Natural killer cell (primary cell): ENCODE measurements at regions not wholly inside any gene's neighbourhood (a gene's known extent, or its start where the extent isn't known, plus 50 kb on each side); places are given as distances from the start of the nearest gene placed in this dataset.

ENCODE experiments used
- ATAC-seq, 3 donors: fragments of 150-1000 bp in 2 of 3; fragments of 200-7000 bp in 1 of 3; cut with Tn5 transposase; 1 replicate in 1 of 3; 2 replicates in 2 of 3; pipeline ENCODE4 v1.10.0; 2021; ENCODE audit warnings: mild to moderate bottlenecking in 2 of 3, moderate library complexity in 2 of 3
- DNase-seq, 2 donors: peaks; one replicate each; pipeline versions ENCODE4 v3.0.0 to v3.0.0-alpha.2; 2013 to 2021; ENCODE audit warnings: mixed read lengths in 1 of 2
- H3K27ac ChIP-seq: one replicate; pipeline ENCODE4 v1.5.1; 2013; ENCODE audit warnings: mild to moderate bottlenecking, low read length
- H3K27me3 ChIP-seq: one replicate; pipeline ENCODE4 v1.6.1; 2013; ENCODE audit warnings: low read length; ENCODE audit not compliant: control insufficient read depth, insufficient read depth
- H3K36me3 ChIP-seq: one replicate; pipeline ENCODE4 v1.6.1; 2013; ENCODE audit warnings: low read length; ENCODE audit not compliant: control insufficient read depth, insufficient read depth
- H3K4me1 ChIP-seq: one replicate; pipeline ENCODE4 v1.6.1; 2013; ENCODE audit warnings: low read length; ENCODE audit not compliant: control insufficient read depth, insufficient read depth
- H3K4me3 ChIP-seq: one replicate; pipeline ENCODE4 v1.5.1; 2013; ENCODE audit warnings: low read length
- H3K9me3 ChIP-seq: one replicate; pipeline ENCODE4 v1.6.1; 2013; ENCODE audit warnings: low read length; ENCODE audit not compliant: control insufficient read depth, insufficient read depth
- H3K27ac Mint-ChIP-seq, 2 donors: one replicate each; pipeline ENCODE4 v1.8.0; 2022; ENCODE audit warnings: mild to moderate bottlenecking in 2 of 2, mixed read lengths in 2 of 2, moderate library complexity in 1 of 2
- H3K27me3 Mint-ChIP-seq, 2 donors: one replicate each; pipeline ENCODE4 v1.8.0; 2022; ENCODE audit warnings: low read depth in 2 of 2, mixed read lengths in 2 of 2
- H3K36me3 Mint-ChIP-seq: one replicate; pipeline ENCODE4 v1.8.0; 2022; ENCODE audit warnings: mixed read lengths
- H3K4me1 Mint-ChIP-seq, 2 donors: one replicate each; pipeline ENCODE4 v1.8.0; 2022; ENCODE audit warnings: mixed read lengths in 2 of 2
- H3K4me3 Mint-ChIP-seq: one replicate; pipeline ENCODE4 v1.8.0; 2022; ENCODE audit warnings: mild to moderate bottlenecking, moderate library complexity, mixed read lengths
- H3K9me3 Mint-ChIP-seq, 2 donors: one replicate each; pipeline ENCODE4 v1.8.0; 2022; ENCODE audit warnings: mixed read lengths in 2 of 2
- WGBS: methylation state at CpG from one replicate; pipeline ENCODE4 v1.1.7; 2013; ENCODE audit warnings: missing lambda C conversion rate; ENCODE audit not compliant: insufficient coverage; 5-methylcytosine and 5-hydroxymethylcytosine counted together
- intact Hi-C: fragments of 100-400 bp; cut with micrococcal nuclease; formaldehyde crosslinking; loops from one replicate; pipeline ENCODE4 v1.14.2; 2022
- TF ChIP-seq, protein P1 (sequence below): fragments of 200-600 bp; IDR thresholded peaks from one replicate; pipeline ENCODE4 v1.8.0; 2022; ENCODE audit warnings: antibody characterized with exemption

DNA sequence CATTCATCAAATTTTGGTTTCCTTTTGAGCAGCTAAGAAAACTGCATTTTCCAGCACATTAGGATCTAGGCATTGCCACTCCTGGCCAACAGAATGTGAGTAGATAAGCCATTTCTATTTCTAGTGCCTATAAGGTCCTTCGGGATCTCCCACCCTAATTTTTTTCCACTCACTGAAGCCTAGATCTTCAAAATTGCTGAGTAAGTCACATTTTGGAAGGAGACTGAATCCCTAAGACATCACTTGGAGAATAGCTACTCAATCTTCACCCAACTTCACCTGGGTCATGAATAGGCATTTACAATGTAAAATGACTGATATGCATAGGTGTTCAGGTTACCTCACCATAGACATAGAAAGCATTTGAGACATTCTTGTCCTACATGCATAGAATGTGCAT, 548.1 kb upstream of the GYPC start:
- DNase-seq, result no peak
- Histone ChIP-seq H3K36me3 (no peaks in the 10 kb centered on the region), H3K27ac (no peak overlapping the region), H3K4me3 (no peak overlapping the region), H3K9me3 (no peaks in the 10 kb centered on the region), H3K27me3 (no peaks in the 10 kb centered on the region), H3K4me1 (no peaks in the 10 kb centered on the region)
- ATAC-seq, result no peak
- 100% methylated on average over 1 of the region's 1 CpG for whole genome bisulfite sequencing
- Mint-ChIP-seq H3K9me3 (peaks cover 8 to 15% of the 10 kb centered on the region in 2 donors), H3K27me3 (no peaks in the 10 kb centered on the region), H3K27ac (no peak overlapping the region), H3K36me3 (no peaks in the 10 kb centered on the region), H3K4me3 (no peak overlapping the region), H3K4me1 (no peaks in the 10 kb centered on the region)
- TF ChIP-seq, protein P1, sequence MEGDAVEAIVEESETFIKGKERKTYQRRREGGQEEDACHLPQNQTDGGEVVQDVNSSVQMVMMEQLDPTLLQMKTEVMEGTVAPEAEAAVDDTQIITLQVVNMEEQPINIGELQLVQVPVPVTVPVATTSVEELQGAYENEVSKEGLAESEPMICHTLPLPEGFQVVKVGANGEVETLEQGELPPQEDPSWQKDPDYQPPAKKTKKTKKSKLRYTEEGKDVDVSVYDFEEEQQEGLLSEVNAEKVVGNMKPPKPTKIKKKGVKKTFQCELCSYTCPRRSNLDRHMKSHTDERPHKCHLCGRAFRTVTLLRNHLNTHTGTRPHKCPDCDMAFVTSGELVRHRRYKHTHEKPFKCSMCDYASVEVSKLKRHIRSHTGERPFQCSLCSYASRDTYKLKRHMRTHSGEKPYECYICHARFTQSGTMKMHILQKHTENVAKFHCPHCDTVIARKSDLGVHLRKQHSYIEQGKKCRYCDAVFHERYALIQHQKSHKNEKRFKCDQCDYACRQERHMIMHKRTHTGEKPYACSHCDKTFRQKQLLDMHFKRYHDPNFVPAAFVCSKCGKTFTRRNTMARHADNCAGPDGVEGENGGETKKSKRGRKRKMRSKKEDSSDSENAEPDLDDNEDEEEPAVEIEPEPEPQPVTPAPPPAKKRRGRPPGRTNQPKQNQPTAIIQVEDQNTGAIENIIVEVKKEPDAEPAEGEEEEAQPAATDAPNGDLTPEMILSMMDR, result no peak
- intact Hi-C loops, result no loop called here

DNA sequence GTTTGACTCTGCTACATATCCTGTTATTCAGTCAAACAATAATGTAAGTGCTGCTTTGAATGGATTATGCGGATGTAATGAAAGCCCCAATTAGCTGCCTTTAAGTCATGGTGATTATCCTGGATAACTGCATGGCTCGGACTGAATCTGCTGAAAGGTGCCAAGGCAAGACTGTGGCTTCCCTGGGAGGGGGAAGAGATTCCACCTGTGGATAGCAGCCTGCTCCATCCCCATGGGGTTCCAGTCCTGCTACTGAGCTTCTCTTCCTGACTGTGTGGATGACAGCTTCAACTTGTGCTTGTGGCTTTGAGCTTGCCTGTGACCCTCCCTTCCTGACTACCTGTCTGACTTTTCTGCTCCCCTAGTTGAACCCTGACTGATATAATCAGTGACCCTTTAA, 540.0 kb upstream of the GYPC start:
- intact Hi-C loops, result no loop called here
- no peak overlapping the region for H3K4me3 ChIP-seq
- no peaks in the 10 kb centered on the region for H3K9me3 ChIP-seq
- DNase-seq, result no peak
- no peaks in the 10 kb centered on the region for H3K36me3 ChIP-seq
- WGBS, result 88% methylated on average over 2 of the region's 2 CpGs
- no peaks in the 10 kb centered on the region for H3K27me3 Mint-ChIP-seq
- TF ChIP-seq, protein P1, result no peak
- H3K27me3 ChIP-seq, result no peaks in the 10 kb centered on the region
- H3K36me3 Mint-ChIP-seq, result no peaks in the 10 kb centered on the region
- no peak overlapping the region for H3K27ac Mint-ChIP-seq
- no peak for ATAC-seq
- no peaks in the 10 kb centered on the region for H3K4me1 ChIP-seq
- H3K9me3 Mint-ChIP-seq, result peaks cover 6 to 8% of the 10 kb centered on the region in 2 donors
- no peak overlapping the region for H3K27ac ChIP-seq
- H3K4me1 Mint-ChIP-seq, result no peaks in the 10 kb centered on the region
- no peak overlapping the region for H3K4me3 Mint-ChIP-seq

DNA sequence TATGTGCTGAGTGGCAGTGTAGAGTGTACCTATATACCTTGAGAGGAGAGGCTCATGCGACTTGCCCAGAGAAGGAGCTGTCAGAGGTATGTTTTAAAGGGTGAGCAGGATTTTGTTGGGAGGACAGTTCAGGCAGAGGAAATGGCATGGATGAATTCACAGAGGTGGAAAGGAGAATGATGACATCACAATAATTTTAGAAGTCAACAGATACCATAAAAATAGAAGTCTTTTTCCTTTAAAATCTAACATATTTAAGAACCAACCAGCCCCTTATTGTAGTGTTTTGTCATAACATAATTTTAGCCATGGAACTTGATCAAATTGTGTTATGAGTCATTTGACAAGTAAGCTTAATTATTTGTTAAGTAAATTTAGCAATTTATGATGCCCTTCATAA, 538.1 kb upstream of the GYPC start:
- intact Hi-C loops, result no loop called here
- TF ChIP-seq, protein P1, result no peak
- H3K27me3 ChIP-seq, result no peaks in the 10 kb centered on the region
- ATAC-seq (no peak), DNase-seq (no peak)
- no peak overlapping the region for H3K4me3 Mint-ChIP-seq
- peaks cover 5 to 6% of the 10 kb centered on the region in 2 donors for H3K9me3 Mint-ChIP-seq
- H3K4me1 ChIP-seq, result no peaks in the 10 kb centered on the region
- no peak overlapping the region for H3K27ac Mint-ChIP-seq
- no peaks in the 10 kb centered on the region for H3K9me3 ChIP-seq
- WGBS, result 100% methylated on average over 1 of the region's 1 CpG
- no peaks in the 10 kb centered on the region for H3K4me1 Mint-ChIP-seq
- no peak overlapping the region for H3K4me3 ChIP-seq
- H3K36me3 Mint-ChIP-seq, result no peaks in the 10 kb centered on the region
- H3K27ac ChIP-seq, result no peak overlapping the region
- no peaks in the 10 kb centered on the region for H3K27me3 Mint-ChIP-seq
- no peaks in the 10 kb centered on the region for H3K36me3 ChIP-seq

DNA sequence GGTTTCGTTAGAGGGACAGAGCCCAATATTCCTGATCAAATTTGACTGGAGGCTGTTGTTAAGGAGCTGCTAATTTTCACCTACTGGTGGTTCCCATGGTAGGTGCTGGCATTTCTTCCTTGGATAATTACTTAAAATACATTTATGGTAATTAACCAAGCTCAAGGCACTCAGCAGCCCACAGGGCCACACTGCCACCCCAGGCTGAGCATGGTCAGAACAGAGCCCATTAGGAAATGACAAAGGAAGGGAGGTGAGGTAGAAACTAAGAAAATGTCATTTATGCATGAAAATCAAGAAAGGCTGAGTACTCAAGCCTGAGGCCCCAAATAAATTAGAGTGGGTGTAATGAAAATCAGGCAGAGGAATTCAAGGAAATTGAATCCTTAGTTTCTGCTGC, 510.2 kb upstream of the GYPC start:
- H3K27me3 Mint-ChIP-seq, result no peaks in the 10 kb centered on the region
- Histone ChIP-seq H3K27me3 (no peaks in the 10 kb centered on the region), H3K4me3 (no peak overlapping the region), H3K27ac (no peak overlapping the region), H3K4me1 (no peaks in the 10 kb centered on the region), H3K9me3 (no peaks in the 10 kb centered on the region), H3K36me3 (no peaks in the 10 kb centered on the region)
- H3K36me3 Mint-ChIP-seq, result no peaks in the 10 kb centered on the region
- ATAC-seq (no peak), DNase-seq (no peak)
- peaks cover 9 to 18% of the 10 kb centered on the region in 2 donors for H3K9me3 Mint-ChIP-seq
- H3K4me1 Mint-ChIP-seq, result no peaks in the 10 kb centered on the region
- WGBS, result 31% methylated on average over 1 of the region's 1 CpG
- no peak overlapping the region for H3K27ac Mint-ChIP-seq
- H3K4me3 Mint-ChIP-seq, result no peak overlapping the region
- TF ChIP-seq, protein P1, result no peak
- intact Hi-C loops, result no loop called here
